ENCODE measurements at regions not wholly inside any gene's neighbourhood (a gene's known extent, or its start where the extent isn't known, plus 50 kb on each side); places are given as distances from the start of the nearest gene placed in this dataset.

DNA sequence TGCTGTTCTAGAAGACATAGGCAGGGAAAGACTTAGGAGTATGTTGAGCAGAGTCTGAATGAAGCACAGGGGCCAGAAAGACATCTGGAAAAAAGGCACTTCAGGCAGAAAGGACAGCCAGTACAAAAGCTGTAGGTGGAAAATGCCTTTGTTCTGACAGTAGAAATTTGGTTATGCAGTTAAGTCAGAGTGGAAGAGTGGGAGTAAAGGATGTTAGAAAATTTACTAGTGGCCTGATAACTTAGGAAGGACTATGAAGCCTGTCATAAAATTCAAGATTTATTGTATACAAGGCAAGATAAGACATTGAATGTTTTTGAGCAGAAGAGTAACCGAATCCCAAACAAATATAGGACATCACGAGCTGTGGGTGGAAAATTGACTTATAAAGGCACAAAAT is 987.9 kb downstream of the PLA2G4A start:
- no peaks in the 10 kb centered on the region for H3K4me1 ChIP-seq
- H3K4me3 ChIP-seq = no peak overlapping the region
- intact Hi-C loops (cut with DNase I) = no loop called here
- no peak for DNase-seq
- H3K36me3 ChIP-seq = no peaks in the 10 kb centered on the region
- no peak for TF ChIP-seq CTCF (IDR thresholded peaks at IDR 0.05)
- no peak for TF ChIP-seq POLR2A (IDR thresholded peaks at IDR 0.05)
- TF ChIP-seq EP300 (IDR thresholded peaks at IDR 0.05) = no peak
- no peak for TF ChIP-seq POLR2AphosphoS5 (IDR thresholded peaks at IDR 0.05)
- WGBS, 2 donors = 57 to 76% methylated on average over 2 of the region's 2 CpGs
- no peaks in the 10 kb centered on the region for H3K9me3 ChIP-seq
- no peaks in the 10 kb centered on the region for H3K27me3 ChIP-seq
- H3K27ac ChIP-seq = no peak overlapping the region

- H3K9me3 ChIP-seq = peaks cover 0 to 4% (median 1%) of the 10 kb centered on the region in 4 donors
- no peak for DNase-seq
- no peak overlapping the region for H3K27ac ChIP-seq
- no peak overlapping the region for H3K4me3 ChIP-seq
- H3K27me3 ChIP-seq = no peaks in the 10 kb centered on the region
- H3K36me3 ChIP-seq = no peaks in the 10 kb centered on the region
- intact Hi-C loops (cut with DNase I) = no loop called here
- TF ChIP-seq EP300 (IDR thresholded peaks at IDR 0.05) (no peak), POLR2A (IDR thresholded peaks at IDR 0.05) (no peak)
- no peaks in the 10 kb centered on the region for H3K4me1 ChIP-seq
- WGBS, 2 donors = 93 to 94% methylated on average over 5 of the region's 5 CpGs
Measured at GRCh38 chr1:187817782-187818181, 989.0 kb downstream of the PLA2G4A start.

- TF ChIP-seq CTCF (IDR thresholded peaks at IDR 0.05) (no peak), POLR2AphosphoS5 (IDR thresholded peaks at IDR 0.05) (no peak), EP300 (IDR thresholded peaks at IDR 0.05) (no peak), POLR2A (IDR thresholded peaks at IDR 0.05) (no peak)
- no peaks in the 10 kb centered on the region for H3K27me3 ChIP-seq
- 24 to 47% methylated on average over 5 of the region's 5 CpGs for WGBS, 2 donors
- no peaks in the 10 kb centered on the region for H3K4me1 ChIP-seq
- peaks cover 0 to 4% (median 1%) of the 10 kb centered on the region in 4 donors for H3K9me3 ChIP-seq
- H3K27ac ChIP-seq = no peak overlapping the region
- H3K4me3 ChIP-seq = no peak overlapping the region
- no peak for DNase-seq
- intact Hi-C loops (cut with DNase I) = no loop called here
- H3K36me3 ChIP-seq = no peaks in the 10 kb centered on the region
Measured at GRCh38 chr1:187819086-187819485, 990.3 kb downstream of the PLA2G4A start.

DNA sequence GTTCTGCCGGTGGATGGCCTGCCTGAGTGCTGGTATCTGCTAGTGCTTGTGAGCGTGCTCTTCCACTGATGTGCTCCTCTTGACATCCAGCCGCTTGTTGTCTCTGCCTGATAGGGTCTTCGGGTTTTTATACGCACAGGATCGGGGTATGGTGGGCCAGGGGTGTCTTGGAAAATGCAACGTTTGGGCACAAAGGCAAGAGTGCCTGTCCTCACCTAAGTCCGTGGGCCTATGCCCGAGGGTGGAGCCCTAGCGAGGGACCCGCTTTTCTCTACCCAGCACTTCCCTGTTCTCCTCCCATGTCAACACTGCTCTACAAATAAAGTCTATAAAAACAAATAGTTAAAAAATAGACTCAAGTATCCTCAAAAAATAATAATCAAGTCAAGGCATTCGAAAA is 1007.8 kb downstream of the PLA2G4A start:
- H3K27ac ChIP-seq = no peak overlapping the region
- no peak for DNase-seq

GRCh38 chr1:187837787-187838186 is 1009.0 kb downstream of the PLA2G4A start:
- Histone ChIP-seq H3K9me3 (no peaks in the 10 kb centered on the region), H3K27me3 (no peaks in the 10 kb centered on the region), H3K4me1 (no peaks in the 10 kb centered on the region), H3K27ac (no peak overlapping the region), H3K4me3 (no peak overlapping the region), H3K36me3 (no peaks in the 10 kb centered on the region)
- no peak for DNase-seq
- WGBS, 2 donors = 76 to 80% methylated on average over 2 of the region's 2 CpGs
- intact Hi-C loops (cut with DNase I) = no loop called here
- TF ChIP-seq POLR2A (IDR thresholded peaks at IDR 0.05) (no peak), POLR2AphosphoS5 (IDR thresholded peaks at IDR 0.05) (no peak), CTCF (IDR thresholded peaks at IDR 0.05) (no peak), EP300 (IDR thresholded peaks at IDR 0.05) (no peak)

More for the DNA sequence above, 1007.8 kb downstream of the PLA2G4A start:
- TF ChIP-seq EP300 (IDR thresholded peaks at IDR 0.05) = no peak
- TF ChIP-seq POLR2AphosphoS5 (IDR thresholded peaks at IDR 0.05) = no peak
- no peak for TF ChIP-seq POLR2A (IDR thresholded peaks at IDR 0.05)
- no peak for TF ChIP-seq CTCF (IDR thresholded peaks at IDR 0.05)
- WGBS, 2 donors = 87 to 91% methylated on average over 12 of the region's 12 CpGs
- intact Hi-C loops (cut with DNase I) = no loop called here
- H3K36me3 ChIP-seq = no peaks in the 10 kb centered on the region
- no peaks in the 10 kb centered on the region for H3K27me3 ChIP-seq
- no peaks in the 10 kb centered on the region for H3K9me3 ChIP-seq
- H3K4me1 ChIP-seq = no peaks in the 10 kb centered on the region
- no peak overlapping the region for H3K4me3 ChIP-seq

Measured in sigmoid colon (tissue), 6 donors.